ENCODE measurements at regions not wholly inside any gene's neighbourhood (a gene's known extent, or its start where the extent isn't known, plus 50 kb on each side); places are given as distances from the start of the nearest gene placed in this dataset.

GRCh38 chr9:107858260-107858659 lies 368.7 kb upstream of the KLF4 start:
- H3K4me1 Mint-ChIP-seq (ENCODE audit: low read depth) = no peaks in the 10 kb centered on the region
- H3K27ac Mint-ChIP-seq = no peak overlapping the region
- H3K4me3 Mint-ChIP-seq = no peak overlapping the region
- H3K9me3 Mint-ChIP-seq = no peaks in the 10 kb centered on the region
- no peaks in the 10 kb centered on the region for H3K27me3 Mint-ChIP-seq (ENCODE audit: low read depth)
- H3K36me3 Mint-ChIP-seq (ENCODE audit: low read depth) = no peaks in the 10 kb centered on the region

- no peaks in the 10 kb centered on the region for H3K36me3 Mint-ChIP-seq (ENCODE audit: low read depth)
- H3K27ac Mint-ChIP-seq = no peak overlapping the region
- no peaks in the 10 kb centered on the region for H3K27me3 Mint-ChIP-seq (ENCODE audit: low read depth)
- H3K4me3 Mint-ChIP-seq = no peak overlapping the region
- no peaks in the 10 kb centered on the region for H3K4me1 Mint-ChIP-seq (ENCODE audit: low read depth)
- H3K9me3 Mint-ChIP-seq = no peaks in the 10 kb centered on the region
These were observed 367.1 kb upstream of the KLF4 start for GRCh38 chr9:107856633-107857032.

- no peak overlapping the region for H3K4me3 Mint-ChIP-seq
- H3K27me3 Mint-ChIP-seq (ENCODE audit: low read depth) = no peaks in the 10 kb centered on the region
- H3K27ac Mint-ChIP-seq = no peak overlapping the region
- no peaks in the 10 kb centered on the region for H3K36me3 Mint-ChIP-seq (ENCODE audit: low read depth)
- H3K9me3 Mint-ChIP-seq = no peaks in the 10 kb centered on the region
- H3K4me1 Mint-ChIP-seq (ENCODE audit: low read depth) = no peaks in the 10 kb centered on the region
These were observed 365.6 kb upstream of the KLF4 start for GRCh38 chr9:107855164-107855563.

GRCh38 chr9:107853461-107853860 lies 363.9 kb upstream of the KLF4 start:
- Mint-ChIP-seq H3K4me3 (no peak overlapping the region), H3K27me3 (ENCODE audit: low read depth) (no peaks in the 10 kb centered on the region), H3K4me1 (ENCODE audit: low read depth) (no peaks in the 10 kb centered on the region), H3K36me3 (ENCODE audit: low read depth) (no peaks in the 10 kb centered on the region), H3K27ac (no peak overlapping the region), H3K9me3 (no peaks in the 10 kb centered on the region)

GRCh38 chr9:107852891-107853290 lies 363.3 kb upstream of the KLF4 start:
- Mint-ChIP-seq H3K4me3 (no peak overlapping the region), H3K9me3 (no peaks in the 10 kb centered on the region), H3K27ac (no peak overlapping the region), H3K4me1 (ENCODE audit: low read depth) (no peaks in the 10 kb centered on the region), H3K27me3 (ENCODE audit: low read depth) (no peaks in the 10 kb centered on the region), H3K36me3 (ENCODE audit: low read depth) (no peaks in the 10 kb centered on the region)

GRCh38 chr9:107850653-107851052 lies 361.1 kb upstream of the KLF4 start:
- Mint-ChIP-seq H3K9me3 (peaks cover 3% of the 10 kb centered on the region), H3K4me1 (ENCODE audit: low read depth) (no peaks in the 10 kb centered on the region), H3K36me3 (ENCODE audit: low read depth) (no peaks in the 10 kb centered on the region), H3K4me3 (no peak overlapping the region), H3K27me3 (ENCODE audit: low read depth) (no peaks in the 10 kb centered on the region), H3K27ac (no peak overlapping the region)

- Mint-ChIP-seq H3K27ac (no peak overlapping the region), H3K4me1 (ENCODE audit: low read depth) (no peaks in the 10 kb centered on the region), H3K27me3 (ENCODE audit: low read depth) (no peaks in the 10 kb centered on the region), H3K9me3 (peaks cover 3% of the 10 kb centered on the region), H3K4me3 (no peak overlapping the region), H3K36me3 (ENCODE audit: low read depth) (no peaks in the 10 kb centered on the region)
These were observed 358.7 kb upstream of the KLF4 start for GRCh38 chr9:107847978-107848964.

GRCh38 chr9:107842530-107842929 lies 353.0 kb upstream of the KLF4 start:
- no peak overlapping the region for H3K27ac Mint-ChIP-seq
- H3K27me3 Mint-ChIP-seq (ENCODE audit: low read depth) = no peaks in the 10 kb centered on the region
- no peaks in the 10 kb centered on the region for H3K4me1 Mint-ChIP-seq (ENCODE audit: low read depth)
- no peak overlapping the region for H3K4me3 Mint-ChIP-seq
- peaks cover 9% of the 10 kb centered on the region for H3K9me3 Mint-ChIP-seq
- H3K36me3 Mint-ChIP-seq (ENCODE audit: low read depth) = no peaks in the 10 kb centered on the region

GRCh38 chr9:107841076-107841475 lies 351.5 kb upstream of the KLF4 start:
- H3K9me3 Mint-ChIP-seq = peaks cover 14% of the 10 kb centered on the region
- H3K27me3 Mint-ChIP-seq (ENCODE audit: low read depth) = no peaks in the 10 kb centered on the region
- no peak overlapping the region for H3K4me3 Mint-ChIP-seq
- H3K36me3 Mint-ChIP-seq (ENCODE audit: low read depth) = no peaks in the 10 kb centered on the region
- no peak overlapping the region for H3K27ac Mint-ChIP-seq
- no peaks in the 10 kb centered on the region for H3K4me1 Mint-ChIP-seq (ENCODE audit: low read depth)

- Mint-ChIP-seq H3K27me3 (ENCODE audit: low read depth) (no peaks in the 10 kb centered on the region), H3K27ac (no peak overlapping the region), H3K9me3 (peaks cover 11% of the 10 kb centered on the region), H3K36me3 (ENCODE audit: low read depth) (no peaks in the 10 kb centered on the region), H3K4me1 (ENCODE audit: low read depth) (no peaks in the 10 kb centered on the region), H3K4me3 (no peak overlapping the region)
These were observed 349.8 kb upstream of the KLF4 start for GRCh38 chr9:107839371-107839770.

GRCh38 chr9:107838766-107839165 lies 349.2 kb upstream of the KLF4 start:
- Mint-ChIP-seq H3K27me3 (ENCODE audit: low read depth) (no peaks in the 10 kb centered on the region), H3K4me3 (no peak overlapping the region), H3K27ac (no peak overlapping the region), H3K4me1 (ENCODE audit: low read depth) (no peaks in the 10 kb centered on the region), H3K36me3 (ENCODE audit: low read depth) (no peaks in the 10 kb centered on the region), H3K9me3 (peaks cover 11% of the 10 kb centered on the region)

GRCh38 chr9:107836300-107836699 lies 346.7 kb upstream of the KLF4 start:
- H3K9me3 Mint-ChIP-seq = peaks cover 11% of the 10 kb centered on the region
- no peak overlapping the region for H3K4me3 Mint-ChIP-seq
- H3K36me3 Mint-ChIP-seq (ENCODE audit: low read depth) = no peaks in the 10 kb centered on the region
- H3K27ac Mint-ChIP-seq = no peak overlapping the region
- H3K4me1 Mint-ChIP-seq (ENCODE audit: low read depth) = no peaks in the 10 kb centered on the region
- no peaks in the 10 kb centered on the region for H3K27me3 Mint-ChIP-seq (ENCODE audit: low read depth)

GRCh38 chr9:107833295-107833694 lies 343.7 kb upstream of the KLF4 start:
- Mint-ChIP-seq H3K4me1 (ENCODE audit: low read depth) (no peaks in the 10 kb centered on the region), H3K4me3 (no peak overlapping the region), H3K36me3 (ENCODE audit: low read depth) (no peaks in the 10 kb centered on the region), H3K9me3 (peaks cover 6% of the 10 kb centered on the region), H3K27ac (no peak overlapping the region), H3K27me3 (ENCODE audit: low read depth) (no peaks in the 10 kb centered on the region)

- no peak overlapping the region for H3K27ac Mint-ChIP-seq
- no peaks in the 10 kb centered on the region for H3K4me1 Mint-ChIP-seq (ENCODE audit: low read depth)
- H3K4me3 Mint-ChIP-seq = no peak overlapping the region
- H3K27me3 Mint-ChIP-seq (ENCODE audit: low read depth) = no peaks in the 10 kb centered on the region
- peaks cover 5% of the 10 kb centered on the region for H3K9me3 Mint-ChIP-seq
- no peaks in the 10 kb centered on the region for H3K36me3 Mint-ChIP-seq (ENCODE audit: low read depth)
These were observed 343.3 kb upstream of the KLF4 start for GRCh38 chr9:107832871-107833270.

GRCh38 chr9:107830479-107830878 lies 340.9 kb upstream of the KLF4 start:
- H3K9me3 Mint-ChIP-seq = no peaks in the 10 kb centered on the region
- no peak overlapping the region for H3K4me3 Mint-ChIP-seq
- no peak overlapping the region for H3K27ac Mint-ChIP-seq
- H3K27me3 Mint-ChIP-seq (ENCODE audit: low read depth) = no peaks in the 10 kb centered on the region
- no peaks in the 10 kb centered on the region for H3K36me3 Mint-ChIP-seq (ENCODE audit: low read depth)
- H3K4me1 Mint-ChIP-seq (ENCODE audit: low read depth) = no peaks in the 10 kb centered on the region
